H1 (cell line): ENCODE measurements at regions not wholly inside any gene's neighbourhood (a gene's known extent, or its start where the extent isn't known, plus 50 kb on each side); places are given as distances from the start of the nearest gene placed in this dataset.

ENCODE experiments used
- CTCF ChIA-PET: fragments of 300-600 bp; sonication (Branson Sonifier 250); formaldehyde crosslinking; loops from one replicate; lab custom pipeline; 2021; ENCODE audit not compliant: partially characterized antibody; lab: Charles Lee
- POLR2A ChIA-PET: fragments of 300-600 bp; sonication (Branson Sonifier 250); formaldehyde crosslinking; loops from one replicate; lab custom pipeline; 2021; ENCODE audit warnings: inconsistent platforms; ENCODE audit not compliant: partially characterized antibody; lab: Charles Lee
- DNase-seq, 2 experiments: peaks; one replicate each; pipeline versions ENCODE4 v3.0.0 to v3.0.0-alpha.2; 2010 to 2022; ENCODE audit warnings: low spot score in 2 of 2, low read depth in 1 of 2, mixed read lengths in 1 of 2
- FAIRE-seq: peaks from 2 replicates; lab custom pipeline; 2011; peaks lifted over from hg19 to GRCh38; lab: Jason Lieb, UNC
- H2AFZ ChIP-seq: 2 replicates; pipeline ENCODE4 v1.8.1; 2012; ENCODE audit warnings: low read length, inconsistent platforms
- H2AK5ac ChIP-seq: 2 replicates; pipeline ENCODE4 v1.6.1; 2013; ENCODE audit warnings: low read depth, low read length
- H2BK120ac ChIP-seq: replicated peaks from 2 replicates; pipeline ENCODE3; 2013; ENCODE audit warnings: low read depth, low read length, inconsistent platforms
- H2BK12ac ChIP-seq: 2 replicates; pipeline ENCODE4 v1.6.1; 2013; ENCODE audit warnings: low read depth, low read length
- H2BK15ac ChIP-seq: 2 replicates; pipeline ENCODE4 v1.6.1; 2013; ENCODE audit warnings: low read length
- H2BK20ac ChIP-seq: 2 replicates; pipeline ENCODE4 v1.6.1; 2013; ENCODE audit warnings: low read length
- H2BK5ac ChIP-seq: 2 replicates; pipeline ENCODE4 v1.6.1; 2013; ENCODE audit warnings: low read depth, low read length
- H3K14ac ChIP-seq: 2 replicates; pipeline ENCODE4 v1.6.1; 2013; ENCODE audit warnings: inconsistent platforms; ENCODE audit not compliant: insufficient read length
- H3K18ac ChIP-seq: 2 replicates; pipeline ENCODE4 v1.6.1; 2013; ENCODE audit warnings: low read length; ENCODE audit errors: extremely low read depth
- H3K23ac ChIP-seq: 2 replicates; pipeline ENCODE4 v1.6.1; 2013; ENCODE audit warnings: inconsistent platforms; ENCODE audit not compliant: insufficient read length
- H3K23me2 ChIP-seq: 2 replicates; pipeline ENCODE4 v1.6.1; 2013; ENCODE audit warnings: low read depth, low read length
- H3K27ac ChIP-seq: 2 replicates; pipeline ENCODE4 v1.6.1; 2011; ENCODE audit warnings: low read depth, low read length, inconsistent platforms
- H3K27me3 ChIP-seq, 4 experiments: replicated peaks in 1 of 4; 1 replicate in 1 of 4; 2 replicates in 3 of 4; pipeline versions ENCODE4 v1.6.1 to v1.8.1; 2011 to 2013; ENCODE audit warnings: low read length in 3 of 4, mild to moderate bottlenecking in 3 of 4, inconsistent platforms in 2 of 4, mixed read lengths in 2 of 4, moderate library complexity in 1 of 4; ENCODE audit not compliant: control insufficient read depth in 3 of 4, insufficient read depth in 3 of 4; ENCODE audit errors: extremely low read depth in 1 of 4
- H3K36me3 ChIP-seq, 4 experiments: 2 replicates each; pipeline versions ENCODE4 v1.6.1 to v1.8.1; 2011 to 2013; ENCODE audit warnings: mild to moderate bottlenecking in 4 of 4, low read length in 3 of 4, moderate library complexity in 2 of 4, control low read depth in 1 of 4, inconsistent platforms in 1 of 4; ENCODE audit not compliant: insufficient read depth in 4 of 4, control insufficient read depth in 2 of 4
- H3K4ac ChIP-seq: replicated peaks from 2 replicates; pipeline ENCODE3; 2013; ENCODE audit warnings: low read length, low read depth, mixed read lengths, inconsistent platforms; ENCODE audit not compliant: insufficient read length
- H3K4me1 ChIP-seq, 4 experiments: replicated peaks in 1 of 4; 1 replicate in 1 of 4; 2 replicates in 3 of 4; pipeline versions ENCODE4 v1.6.1 to v1.8.1; 2011 to 2013; ENCODE audit warnings: low read length in 3 of 4, inconsistent platforms in 2 of 4, mixed read lengths in 1 of 4; ENCODE audit not compliant: insufficient read depth in 4 of 4, control insufficient read depth in 3 of 4
- H3K4me2 ChIP-seq, 2 experiments: 2 replicates each; pipeline versions ENCODE4 v1.6.1 to v1.8.1; 2011 to 2013; ENCODE audit warnings: low read depth in 2 of 2, low read length in 2 of 2, control low read depth in 1 of 2, inconsistent platforms in 1 of 2, mild to moderate bottlenecking in 1 of 2; ENCODE audit not compliant: insufficient read depth in 1 of 2
- H3K4me3 ChIP-seq, 4 experiments: fragments of 200-600, 300-600 bp in 1 of 4; sonication (generic), shearing (Covaris generic), sonication (Bioruptor Twin) in 1 of 4; 2 replicates each; pipeline versions ENCODE4 v1.5.1 to v1.8.1; 2011 to 2016; ENCODE audit warnings: low read length in 4 of 4, low read depth in 3 of 4, control low read depth in 2 of 4, inconsistent platforms in 2 of 4, mild to moderate bottlenecking in 2 of 4, mixed read lengths in 1 of 4, moderate library complexity in 1 of 4; ENCODE audit not compliant: insufficient read depth in 2 of 4; ENCODE audit errors: extremely low read depth in 1 of 4
- H3K56ac ChIP-seq: replicated peaks from 2 replicates; pipeline ENCODE3; 2013; ENCODE audit warnings: low read depth, mild to moderate bottlenecking, mixed read lengths, low read length, inconsistent platforms; ENCODE audit not compliant: insufficient read length
- H3K79me1 ChIP-seq: 2 replicates; pipeline ENCODE4 v1.6.1; 2013; ENCODE audit warnings: low read depth, low read length, control low read depth
- H3K79me2 ChIP-seq, 2 experiments: 2 replicates each; pipeline versions ENCODE4 v1.6.1 to v1.8.1; 2012 to 2013; ENCODE audit warnings: low read length in 2 of 2, mild to moderate bottlenecking in 2 of 2, inconsistent platforms in 1 of 2; ENCODE audit not compliant: insufficient read depth in 2 of 2, control insufficient read depth in 1 of 2
- H3K9ac ChIP-seq, 4 experiments: replicated peaks in 1 of 4; 1 replicate in 1 of 4; 2 replicates in 3 of 4; pipeline versions ENCODE4 v1.6.1 to v1.8.1; 2011 to 2013; ENCODE audit warnings: low read depth in 3 of 4, low read length in 3 of 4, control low read depth in 2 of 4, mild to moderate bottlenecking in 2 of 4, moderate library complexity in 2 of 4, inconsistent platforms in 1 of 4; ENCODE audit errors: extremely low read depth in 1 of 4
- H3K9me3 ChIP-seq, 2 experiments: 2 replicates each; pipeline versions ENCODE4 v1.6.1 to v1.8.1; 2012 to 2013; ENCODE audit warnings: mild to moderate bottlenecking in 2 of 2, moderate library complexity in 2 of 2, control low read depth in 1 of 2, inconsistent platforms in 1 of 2, low read depth in 1 of 2, low read length in 1 of 2, mixed read lengths in 1 of 2; ENCODE audit not compliant: insufficient read depth in 2 of 2
- H4K20me1 ChIP-seq, 2 experiments: replicated peaks in 1 of 2; 2 replicates each; pipeline versions ENCODE3 to v1.8.1; 2011 to 2013; ENCODE audit warnings: inconsistent platforms in 2 of 2, low read length in 2 of 2, mild to moderate bottlenecking in 1 of 2; ENCODE audit not compliant: insufficient read depth in 2 of 2, control insufficient read depth in 1 of 2
- H4K5ac ChIP-seq: 2 replicates; pipeline ENCODE4 v1.6.1; 2013; ENCODE audit warnings: low read length, low read depth, mixed read lengths, inconsistent platforms; ENCODE audit not compliant: insufficient read length
- H4K8ac ChIP-seq: 2 replicates; pipeline ENCODE4 v1.8.0; 2013; ENCODE audit warnings: mild to moderate bottlenecking, moderate library complexity, low read length, inconsistent platforms; ENCODE audit not compliant: insufficient read depth; ENCODE audit errors: extremely low read depth
- H4K91ac ChIP-seq: replicated peaks from 2 replicates; pipeline ENCODE3; 2013; ENCODE audit warnings: low read length, mixed read lengths, inconsistent platforms; ENCODE audit not compliant: insufficient read length
- BACH1 ChIP-seq: IDR thresholded peaks from 2 replicates; pipeline ENCODE4 v1.6.1; 2012; ENCODE audit warnings: low read length, improper control_type of control experiment
- CBX8 ChIP-seq: fragments of 300-800, 300-1000 bp; sonication (generic); IDR thresholded peaks from 2 replicates; pipeline ENCODE4 v1.7.1; 2016; ENCODE audit warnings: low read depth, low read length, borderline replicate concordance
- CHD2 ChIP-seq: IDR thresholded peaks from 2 replicates; pipeline ENCODE4 v1.6.1; 2012; ENCODE audit warnings: low read length, improper control_type of control experiment
- EP300 ChIP-seq, 2 experiments: IDR thresholded peaks; 1 replicate in 1 of 2; 2 replicates in 1 of 2; pipeline ENCODE4 v1.6.1; 2011 to 2012; ENCODE audit warnings: low read depth in 2 of 2, low read length in 2 of 2, mild to moderate bottlenecking in 2 of 2, borderline replicate concordance in 1 of 2, inconsistent platforms in 1 of 2, moderate library complexity in 1 of 2
- SRF ChIP-seq: IDR thresholded peaks from 2 replicates; pipeline ENCODE4 v1.6.1; 2011; ENCODE audit warnings: mild to moderate bottlenecking, low read depth, low read length, moderate library complexity
- WGBS, 2 experiments: shearing (Covaris generic) in 1 of 2; methylation state at CpG; one replicate each; pipeline versions ENCODE4 v1.1.6 to v1.1.7; 2013 to 2015; ENCODE audit warnings: low lambda C conversion rate in 2 of 2, mixed read lengths in 2 of 2, inconsistent platforms in 1 of 2, low coverage in 1 of 2, missing lambda C conversion rate in 1 of 2; ENCODE audit not compliant: insufficient replicate concordance in 2 of 2, insufficient coverage in 1 of 2, insufficient read length in 1 of 2; ENCODE audit errors: extremely low coverage in 1 of 2, missing lambda C conversion rate in 1 of 2; 5-methylcytosine and 5-hydroxymethylcytosine counted together
- TF ChIP-seq, protein P1 (sequence below), 3 experiments: IDR thresholded peaks; 1 replicate in 2 of 3; 2 replicates in 1 of 3; pipeline versions ENCODE4 v1.5.1 to v1.6.1; 2011; ENCODE audit warnings: low read length in 3 of 3, mild to moderate bottlenecking in 3 of 3, inconsistent platforms in 2 of 3, low read depth in 1 of 3, moderate library complexity in 1 of 3; ENCODE audit not compliant: insufficient read depth in 1 of 3; ENCODE audit errors: control extremely low read depth in 1 of 3
- TF ChIP-seq, protein P2 (sequence below): IDR thresholded peaks from 2 replicates; pipeline ENCODE4 v1.6.1; 2012; ENCODE audit warnings: inconsistent platforms

DNA sequence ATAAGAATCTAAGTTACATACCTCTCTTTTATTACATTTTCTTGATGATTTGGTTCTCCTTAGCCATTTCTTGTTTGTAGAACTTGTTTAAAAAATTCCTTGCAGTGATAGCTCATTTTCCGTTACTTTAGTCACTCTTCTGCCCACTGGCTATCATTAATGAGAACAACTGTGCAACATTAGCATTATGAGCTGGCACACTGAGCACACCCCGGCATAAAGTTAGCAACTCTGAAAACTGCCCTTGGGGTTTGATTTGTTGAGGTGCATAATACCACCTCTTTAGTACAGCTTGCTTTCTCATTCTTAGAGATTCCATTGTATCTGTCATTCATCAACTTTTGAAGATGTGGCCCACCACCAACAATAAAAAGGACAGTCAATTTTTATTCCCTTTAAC is 87.6 kb upstream of the ADCY1 start:
- no peak overlapping the region for H3K14ac ChIP-seq
- no peak for TF ChIP-seq SRF
- TF ChIP-seq, protein P1, sequence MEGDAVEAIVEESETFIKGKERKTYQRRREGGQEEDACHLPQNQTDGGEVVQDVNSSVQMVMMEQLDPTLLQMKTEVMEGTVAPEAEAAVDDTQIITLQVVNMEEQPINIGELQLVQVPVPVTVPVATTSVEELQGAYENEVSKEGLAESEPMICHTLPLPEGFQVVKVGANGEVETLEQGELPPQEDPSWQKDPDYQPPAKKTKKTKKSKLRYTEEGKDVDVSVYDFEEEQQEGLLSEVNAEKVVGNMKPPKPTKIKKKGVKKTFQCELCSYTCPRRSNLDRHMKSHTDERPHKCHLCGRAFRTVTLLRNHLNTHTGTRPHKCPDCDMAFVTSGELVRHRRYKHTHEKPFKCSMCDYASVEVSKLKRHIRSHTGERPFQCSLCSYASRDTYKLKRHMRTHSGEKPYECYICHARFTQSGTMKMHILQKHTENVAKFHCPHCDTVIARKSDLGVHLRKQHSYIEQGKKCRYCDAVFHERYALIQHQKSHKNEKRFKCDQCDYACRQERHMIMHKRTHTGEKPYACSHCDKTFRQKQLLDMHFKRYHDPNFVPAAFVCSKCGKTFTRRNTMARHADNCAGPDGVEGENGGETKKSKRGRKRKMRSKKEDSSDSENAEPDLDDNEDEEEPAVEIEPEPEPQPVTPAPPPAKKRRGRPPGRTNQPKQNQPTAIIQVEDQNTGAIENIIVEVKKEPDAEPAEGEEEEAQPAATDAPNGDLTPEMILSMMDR (IDR thresholded peaks at IDR 0.05; ENCODE audit: control extremely low read depth in 1 of 3, insufficient read depth in 1 of 3, low read depth in 1 of 3, low read length in 3 of 3): no peak
- TF ChIP-seq, protein P2, sequence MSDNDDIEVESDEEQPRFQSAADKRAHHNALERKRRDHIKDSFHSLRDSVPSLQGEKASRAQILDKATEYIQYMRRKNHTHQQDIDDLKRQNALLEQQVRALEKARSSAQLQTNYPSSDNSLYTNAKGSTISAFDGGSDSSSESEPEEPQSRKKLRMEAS: no peak
- no peak for TF ChIP-seq CBX8
- TF ChIP-seq CHD2: no peak
- TF ChIP-seq EP300 (IDR thresholded peaks at IDR 0.05; ENCODE audit: borderline replicate concordance in 1 of 2, low read depth in 2 of 2, low read length in 2 of 2): no peak
- no peak for TF ChIP-seq BACH1
- TF ChIP-seq, all 59 proteins: peak for 0
- Histone ChIP-seq H4K5ac (no peak overlapping the region), H3K4me3 (no peak overlapping the region), H2BK12ac (no peak overlapping the region), H2BK15ac (no peak overlapping the region), H3K27ac (no peak overlapping the region), H3K36me3 (no peaks in the 10 kb centered on the region), H4K20me1 (no peaks in the 10 kb centered on the region), H3K27me3 (no peaks in the 10 kb centered on the region), H3K9ac (no peak overlapping the region), H3K18ac (no peak overlapping the region), H3K23ac (no peak overlapping the region), H4K91ac (no peak overlapping the region), H3K56ac (no peak overlapping the region), H3K4ac (no peak overlapping the region), H3K9me3 (no peaks in the 10 kb centered on the region), H3K79me1 (no peaks in the 10 kb centered on the region), H3K4me2 (no peak overlapping the region), H2AFZ (no peak overlapping the region), H3K79me2 (no peaks in the 10 kb centered on the region), H3K23me2 (no peaks in the 10 kb centered on the region), H2BK120ac (no peak overlapping the region), H2BK20ac (no peak overlapping the region), H2BK5ac (no peak overlapping the region), H4K8ac (no peak overlapping the region), H3K4me1 (no peaks in the 10 kb centered on the region), H2AK5ac (no peak overlapping the region)
- POLR2A ChIA-PET: no interaction called here
- no peak for FAIRE-seq
- DNase-seq: no peak
- 87% methylated on average over 2 of the region's 2 CpGs; no CpG with 5 or more reads in 1 of the 2 experiments for WGBS, 2 experiments
- CTCF ChIA-PET: no interaction called here
